Non-pigmented ciliary epithelial cell (primary cell): ENCODE measurements at regions not wholly inside any gene's neighbourhood (a gene's known extent, or its start where the extent isn't known, plus 50 kb on each side); places are given as distances from the start of the nearest gene placed in this dataset.

Experiments
- DNase-seq: peaks from one replicate; pipeline ENCODE4 v3.0.0-alpha.2; 2010; ENCODE audit warnings: low read depth

DNA sequence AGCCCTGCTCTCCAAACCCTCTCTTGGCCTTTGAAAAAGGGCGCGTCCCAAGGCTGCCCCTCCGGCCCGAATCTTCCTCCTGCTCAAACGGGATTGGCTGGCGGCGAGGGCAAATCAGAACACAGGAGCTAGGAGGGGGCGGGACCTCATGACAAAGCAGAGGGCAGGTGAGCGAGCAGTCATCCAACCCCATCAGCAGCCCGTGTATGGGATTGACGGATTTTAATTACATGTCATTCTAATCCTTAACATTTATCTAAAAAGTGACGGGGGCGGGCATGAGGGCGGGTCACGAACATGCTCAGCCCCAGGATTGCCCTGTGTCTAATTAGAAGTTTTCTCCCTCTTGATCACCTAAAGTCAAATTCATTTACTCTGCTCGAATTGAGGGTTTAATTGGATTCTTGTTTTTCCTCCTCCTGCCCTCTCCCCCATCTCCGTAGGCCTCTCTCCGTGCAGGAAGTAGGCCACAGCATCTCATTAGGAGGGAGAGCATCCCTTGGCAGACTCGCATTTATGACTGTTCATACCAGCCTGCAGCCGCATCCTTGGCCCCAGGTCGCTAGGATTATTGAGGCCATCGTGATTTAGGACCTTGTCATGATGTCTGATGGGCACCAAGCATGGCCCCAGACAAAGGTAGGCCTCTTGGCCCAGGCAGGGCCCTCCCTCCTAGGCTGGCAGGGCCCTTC is 147.1 kb downstream of the CHST1 start:
- DNase-seq: no peak

DNA sequence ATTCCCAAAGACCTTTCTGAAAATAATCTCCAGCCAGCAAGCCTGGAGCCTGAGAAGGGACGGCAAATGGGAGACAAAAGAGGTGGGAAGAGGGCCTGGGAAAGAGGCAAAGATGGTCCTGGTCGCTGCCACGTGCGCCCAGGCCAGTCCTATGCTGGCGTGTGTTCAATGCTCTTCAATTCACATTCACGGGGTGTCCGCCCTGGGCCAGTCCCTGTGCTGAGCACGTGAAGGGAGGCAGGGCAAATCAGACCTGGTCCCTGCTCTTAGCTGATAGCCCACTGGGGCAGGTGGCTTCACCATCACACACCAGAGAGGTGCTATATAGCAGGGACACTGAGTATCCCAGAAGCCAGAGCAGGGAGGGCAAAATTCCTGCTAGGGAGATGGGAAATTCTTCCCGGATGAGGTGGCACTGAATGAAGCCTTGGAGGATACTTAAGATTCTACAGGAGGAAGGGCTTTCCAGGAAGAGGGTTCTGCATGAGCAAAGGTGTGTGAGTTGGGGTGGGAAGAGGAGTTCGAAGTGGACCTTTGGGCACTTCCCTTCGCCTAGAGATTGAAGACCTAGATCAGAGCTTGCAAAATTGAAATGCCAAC is 148.2 kb downstream of the CHST1 start:
- DNase-seq: no peak

DNA sequence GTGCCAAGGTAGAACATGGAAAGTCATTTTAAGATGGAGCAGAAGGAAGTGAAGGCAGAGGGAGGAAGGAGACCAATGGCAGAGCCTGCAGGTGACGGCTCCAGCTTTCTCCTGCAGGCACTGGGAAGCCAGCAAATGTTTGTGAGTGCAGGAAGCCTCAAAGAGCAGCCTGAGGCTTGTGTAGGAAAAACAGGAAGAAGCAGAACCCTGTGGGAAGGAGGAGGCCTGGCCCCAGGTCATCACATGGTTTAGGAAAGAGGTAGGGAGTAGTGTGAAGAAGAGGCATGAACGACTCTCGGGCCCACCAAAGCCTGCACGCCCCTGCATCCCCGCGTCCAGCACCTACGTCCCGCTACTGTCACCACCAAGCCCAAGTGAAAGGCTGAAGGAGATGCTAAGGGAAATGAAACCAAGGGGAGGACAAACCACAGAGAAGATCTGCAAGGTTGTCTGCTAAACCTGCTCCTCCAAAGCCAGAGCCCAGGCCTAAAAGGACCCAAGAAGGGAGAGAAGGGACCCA is 151.5 kb downstream of the CHST1 start:
- no peak for DNase-seq

DNA sequence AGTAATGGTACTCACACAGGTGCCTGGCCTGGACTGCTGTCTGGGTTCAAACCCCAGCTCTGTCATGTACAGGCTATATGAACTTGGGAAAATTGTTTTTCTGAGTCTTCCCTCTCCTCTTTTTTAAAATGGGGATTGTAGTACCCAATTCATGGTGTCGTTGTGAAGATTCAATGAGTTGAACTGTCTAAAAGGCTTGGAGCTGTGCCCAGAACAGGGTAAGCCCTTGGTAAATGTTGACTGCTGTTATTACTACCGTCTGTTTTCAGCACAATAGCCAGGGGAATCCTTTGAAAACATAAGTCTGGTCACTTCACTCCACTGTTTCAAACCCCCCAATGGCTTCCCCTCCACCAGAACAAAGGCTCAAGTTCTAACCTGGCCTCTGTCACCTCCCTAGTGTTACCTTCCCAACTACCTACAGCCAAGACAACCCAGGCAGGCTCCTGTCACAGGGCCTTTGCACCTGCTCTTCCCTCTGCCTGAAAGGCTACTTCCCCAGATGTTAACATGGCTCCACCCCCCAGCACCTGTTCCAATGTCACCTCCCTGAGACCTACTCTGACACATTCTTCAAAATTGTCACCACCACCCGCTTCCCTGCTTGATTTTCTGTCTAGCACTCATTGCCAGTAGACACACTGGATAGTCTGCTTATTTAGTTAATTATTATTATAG is 152.8 kb downstream of the CHST1 start:
- no peak for DNase-seq

DNA sequence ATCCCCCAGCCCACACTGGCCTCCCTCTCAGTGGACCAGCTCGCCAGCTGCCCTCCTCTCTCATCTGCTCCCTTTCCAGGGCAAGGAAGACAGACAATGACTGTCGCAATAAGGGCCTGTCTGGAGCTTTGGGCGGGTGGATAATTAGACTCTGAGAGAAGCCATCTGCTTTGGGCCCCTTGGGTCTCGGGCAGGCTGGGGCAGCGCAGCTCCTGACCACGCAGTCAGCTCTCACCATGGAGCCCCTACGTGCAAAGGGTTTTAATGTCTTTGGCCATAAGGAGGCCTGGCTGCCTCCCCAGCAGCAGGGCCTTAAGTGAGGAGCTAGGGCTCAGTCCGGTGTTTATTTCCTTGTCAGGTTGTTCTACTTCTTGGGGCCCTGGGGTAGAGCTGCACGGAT is 153.9 kb downstream of the CHST1 start:
- no peak for DNase-seq

DNA sequence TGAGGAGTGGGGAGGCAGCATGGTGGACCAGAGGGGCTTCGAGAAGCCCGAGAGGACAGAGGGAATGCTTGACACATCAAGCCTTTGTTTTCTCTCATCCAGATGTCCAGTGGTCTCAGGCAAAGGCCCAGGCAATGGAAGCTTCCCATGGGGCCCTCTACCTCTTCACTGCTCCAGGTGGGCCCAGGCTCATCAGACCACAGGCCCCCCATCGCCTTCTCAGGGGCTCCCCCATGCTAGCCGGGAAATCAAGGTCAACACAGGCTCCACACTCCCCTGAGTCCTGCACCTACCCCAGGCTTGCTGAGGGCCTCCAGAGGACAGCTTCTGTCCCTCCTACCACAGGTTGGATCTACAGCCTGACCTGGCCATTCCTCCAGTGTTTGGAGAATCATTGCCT is 157.5 kb downstream of the CHST1 start:
- DNase-seq: no peak

DNA sequence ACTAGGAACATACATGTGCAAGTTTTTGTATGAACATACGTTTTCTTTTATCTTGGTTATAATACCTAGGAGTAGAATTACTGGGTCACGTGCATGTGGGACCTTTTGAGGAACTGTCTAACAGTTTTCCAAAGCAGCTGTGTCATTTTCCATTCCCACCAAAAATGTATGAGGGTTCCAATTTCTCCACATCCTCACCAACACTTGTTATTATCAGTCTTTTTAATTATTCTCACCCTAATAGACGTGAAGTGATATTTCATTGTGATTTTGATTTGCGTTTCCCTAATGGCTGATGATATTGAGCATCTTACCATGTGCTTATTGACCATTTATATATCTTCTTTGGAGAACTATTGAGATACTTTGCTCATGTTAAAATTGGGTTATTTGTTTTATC is 162.1 kb downstream of the CHST1 start:
- no peak for DNase-seq

DNA sequence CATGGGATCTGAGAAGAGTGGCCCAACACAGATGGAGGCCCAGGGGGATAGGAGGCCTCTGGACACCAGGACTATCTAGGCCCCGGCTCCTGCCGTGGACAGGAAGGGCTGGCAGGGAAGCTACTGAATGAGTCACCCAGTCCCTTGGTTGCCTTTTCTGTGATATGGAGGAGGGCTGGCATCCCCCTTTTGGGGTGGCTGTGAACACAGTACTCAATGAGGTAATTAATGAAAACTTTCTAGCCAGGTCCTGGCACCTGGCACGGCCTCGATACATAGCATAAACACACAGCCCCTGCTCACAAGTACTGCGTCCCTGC is 163.2 kb downstream of the CHST1 start:
- no peak for DNase-seq

DNA sequence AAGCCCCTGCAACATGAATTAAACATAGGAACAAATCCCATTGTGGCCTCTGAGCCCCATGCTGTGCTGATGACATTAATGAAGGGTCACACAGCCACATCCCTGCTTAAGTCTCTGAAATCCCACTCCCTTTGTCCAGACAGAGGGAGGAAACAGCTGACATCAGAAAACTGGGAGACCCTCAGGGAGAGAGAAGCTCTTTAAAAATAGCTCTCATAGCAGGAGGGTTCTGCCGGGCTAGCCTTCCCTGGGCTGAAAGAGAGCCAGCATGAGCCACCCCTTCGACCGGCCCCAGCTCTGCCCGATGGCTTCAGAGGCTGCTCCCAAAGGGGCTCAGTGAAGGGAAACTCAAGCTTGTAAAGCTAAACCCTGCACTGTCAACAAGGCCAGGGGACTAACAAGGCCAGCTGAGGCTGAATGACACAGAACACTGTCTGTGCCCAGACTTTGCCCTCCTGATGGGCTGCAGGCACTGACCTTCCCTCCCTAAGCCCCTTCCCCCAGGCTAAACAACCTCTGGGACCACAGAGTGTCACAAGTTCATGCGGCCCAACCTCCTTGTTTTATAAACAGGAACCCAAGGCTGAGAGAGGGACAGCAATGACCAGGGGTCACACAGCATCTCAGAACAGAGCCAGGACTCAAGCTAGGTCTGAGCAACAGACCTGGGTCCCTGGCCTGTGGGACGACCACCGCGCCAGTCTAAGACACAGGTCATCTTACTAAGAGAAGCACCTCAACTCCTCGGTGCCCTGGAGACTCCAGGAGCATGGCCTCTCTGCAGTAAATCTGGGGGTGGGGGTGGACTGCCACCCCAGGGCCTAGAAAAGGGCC is 163.8 kb downstream of the CHST1 start:
- DNase-seq: no peak

DNA sequence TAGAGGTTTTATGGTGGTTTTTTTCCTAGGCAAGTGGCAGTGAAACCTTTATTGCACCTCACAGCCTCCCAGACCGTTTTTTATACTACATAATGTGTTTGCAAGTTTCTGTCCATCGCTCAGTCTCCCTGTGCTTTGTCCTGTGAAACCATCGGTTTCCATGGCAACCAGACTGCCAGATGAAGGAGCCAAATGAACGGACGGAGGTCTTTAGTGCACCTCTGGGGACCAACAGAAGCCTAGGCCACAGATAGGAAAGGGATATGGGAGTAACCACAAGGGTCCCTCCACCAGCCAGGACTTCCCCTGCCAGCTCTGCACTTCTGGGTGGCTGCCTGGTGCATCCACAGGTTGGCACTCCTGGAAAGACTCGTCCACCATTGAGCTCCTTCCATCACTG is 165.0 kb downstream of the CHST1 start:
- no peak for DNase-seq

DNA sequence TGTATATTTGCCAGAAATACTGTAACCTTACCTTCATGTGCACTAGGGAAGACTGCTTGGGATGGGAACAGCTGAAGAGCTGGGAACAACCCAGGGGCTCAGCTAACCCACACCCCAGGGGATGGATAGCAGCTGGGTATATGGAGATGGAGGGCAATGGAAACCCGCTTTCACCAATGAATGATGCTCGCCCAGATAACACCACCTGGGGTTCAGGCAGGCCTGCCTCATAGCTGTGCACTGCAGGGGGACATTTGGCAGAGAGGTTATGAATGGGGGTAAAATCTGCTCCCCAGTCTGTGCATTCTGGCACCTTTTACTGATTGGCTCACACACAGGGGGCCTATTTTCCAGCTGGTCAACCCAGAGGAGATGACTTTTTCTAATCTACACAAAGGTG is 170.7 kb downstream of the CHST1 start:
- no peak for DNase-seq

DNA sequence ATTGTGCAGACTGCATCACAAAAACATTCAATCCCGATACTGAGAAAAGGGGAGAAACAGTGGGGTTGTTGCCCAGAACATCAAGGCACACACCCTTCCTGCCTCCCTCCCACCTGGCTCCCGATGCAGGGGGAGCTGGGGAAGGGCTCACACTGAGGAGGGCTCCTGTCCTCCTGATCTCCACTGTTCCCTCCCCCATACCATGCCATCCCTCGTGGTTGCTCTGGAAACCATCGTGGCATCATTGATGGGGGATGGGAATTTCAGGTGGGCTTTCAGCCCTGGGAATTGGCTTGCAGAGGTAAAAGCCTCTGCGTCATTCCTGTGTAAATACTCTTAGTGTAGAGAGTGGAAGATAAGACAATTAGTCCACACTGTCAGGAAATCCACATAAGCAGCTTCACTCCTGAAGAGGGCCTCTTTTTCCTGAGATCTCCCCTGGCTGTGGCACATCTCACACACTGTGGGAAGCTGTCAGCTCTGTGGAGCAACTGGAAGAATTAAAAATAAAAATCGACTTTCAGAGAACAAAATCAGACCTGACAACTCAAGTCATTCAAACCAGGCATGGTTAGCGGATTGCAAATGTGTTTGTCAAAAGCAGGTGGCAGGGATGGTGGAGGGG is 176.0 kb downstream of the CHST1 start:
- DNase-seq: no peak

DNA sequence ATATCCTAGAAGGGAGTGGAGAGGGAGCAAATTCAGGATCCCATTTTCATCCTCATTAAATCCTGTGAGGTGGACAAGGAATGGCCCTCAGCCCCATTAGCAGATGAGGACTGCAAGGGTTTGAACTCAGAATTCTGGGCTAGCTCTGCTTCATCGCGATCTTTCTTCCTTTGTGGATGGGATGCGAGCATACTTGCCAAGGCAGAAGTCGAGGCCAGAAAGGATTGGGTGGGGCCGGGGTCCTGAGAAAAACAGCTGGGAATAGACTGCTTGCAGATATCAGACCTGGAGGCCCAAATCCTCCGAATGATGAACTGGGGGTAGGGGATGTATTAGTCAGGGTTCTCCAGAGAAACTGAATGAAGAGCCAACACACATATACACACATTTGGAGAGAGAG is 179.0 kb downstream of the CHST1 start:
- DNase-seq: no peak

DNA sequence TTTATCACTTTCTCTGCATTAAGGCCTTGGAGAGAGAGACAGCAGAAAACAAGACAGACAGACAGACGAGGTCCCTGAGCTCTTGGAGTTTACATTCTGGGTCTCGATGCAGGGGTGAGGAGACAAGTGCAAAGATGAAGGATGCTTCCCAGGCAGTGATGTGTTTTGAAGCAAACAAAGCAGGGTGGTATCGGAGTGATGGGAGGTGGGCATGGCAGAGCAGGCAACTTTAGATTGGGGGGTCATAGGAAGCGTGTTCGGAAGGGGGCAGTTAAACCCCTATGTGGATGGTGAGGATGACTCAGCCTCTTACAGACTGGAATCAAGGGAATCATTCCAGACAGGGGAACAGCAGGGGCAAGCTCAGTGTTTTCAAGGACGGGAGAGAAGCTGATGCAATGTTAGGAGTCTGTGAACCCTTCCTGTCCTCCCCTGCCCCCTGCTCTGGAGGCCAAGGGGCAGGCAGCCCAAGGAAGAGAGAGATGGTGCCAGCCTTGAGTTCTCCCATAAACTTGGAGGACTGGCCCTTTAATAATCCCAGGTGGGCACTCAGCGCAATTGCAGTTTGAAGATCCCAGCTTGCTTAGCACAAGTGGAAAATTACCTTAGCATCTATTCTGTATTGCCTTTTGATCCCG is 180.2 kb downstream of the CHST1 start:
- no peak for DNase-seq

DNA sequence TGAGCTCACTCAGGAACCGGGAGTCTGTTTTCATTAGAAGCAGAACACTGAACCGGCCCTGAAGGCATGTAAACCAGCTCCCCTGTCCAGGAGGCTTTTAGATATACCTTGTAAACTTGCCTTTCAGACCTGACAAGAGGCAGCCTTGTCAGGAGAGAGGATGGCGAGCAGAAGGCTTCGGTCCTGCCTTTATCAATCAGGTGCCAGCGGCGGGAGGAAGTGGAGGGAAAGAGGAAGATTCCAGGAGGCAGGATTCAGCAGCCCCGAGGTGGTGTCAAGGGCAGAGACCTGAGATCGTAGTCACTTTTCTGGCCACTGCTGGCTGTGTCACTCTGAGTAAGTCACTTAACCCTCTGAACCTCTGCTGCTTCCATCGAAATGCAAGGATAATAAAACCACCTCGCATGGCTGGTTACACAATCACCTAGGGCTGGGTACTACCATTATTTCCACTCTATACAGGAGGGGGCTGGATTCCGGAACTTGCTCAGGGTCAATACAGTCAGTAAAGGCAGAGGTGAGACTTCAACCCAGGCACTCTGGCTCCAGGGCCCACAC is 181.0 kb downstream of the CHST1 start:
- no peak for DNase-seq

DNA sequence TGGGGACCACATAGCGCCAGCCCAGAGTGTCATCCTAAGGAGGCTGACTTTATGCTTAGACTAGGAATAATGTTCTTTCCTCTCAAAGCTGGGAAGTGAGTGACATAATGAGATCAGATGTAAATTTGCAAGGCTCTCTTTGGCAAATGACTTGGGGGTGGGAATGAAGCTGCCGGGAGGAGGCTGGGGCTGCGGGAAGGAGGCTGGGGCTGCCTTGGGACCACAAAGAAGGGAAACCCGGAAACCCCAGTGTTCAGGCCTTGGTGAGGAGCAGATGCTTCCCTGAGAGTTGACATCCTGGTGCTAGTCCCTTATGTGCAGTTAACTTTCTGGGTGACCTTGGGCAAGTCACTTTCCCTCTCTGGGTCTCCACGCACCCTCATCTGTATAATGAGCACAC is 182.0 kb downstream of the CHST1 start:
- DNase-seq: no peak

DNA sequence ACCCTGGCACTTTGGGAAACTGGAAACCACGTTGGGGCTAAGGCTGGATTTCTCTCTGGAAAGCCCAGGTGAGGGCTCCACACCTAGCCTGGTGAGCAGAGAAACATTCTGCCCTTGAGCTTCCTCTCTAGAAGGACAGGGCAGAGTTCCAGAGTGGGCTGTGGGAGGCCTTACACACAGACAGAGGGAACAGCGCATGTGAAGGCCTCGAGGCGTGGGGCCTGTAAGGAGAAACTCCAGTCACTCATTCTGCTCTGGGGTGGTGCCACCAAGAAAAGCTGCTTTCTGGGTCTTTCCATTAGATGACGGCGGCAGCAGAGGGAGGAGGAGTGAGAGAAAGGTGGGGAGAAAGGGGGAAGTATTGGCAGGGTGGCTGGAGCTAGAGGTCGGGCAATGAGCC is 183.1 kb downstream of the CHST1 start:
- no peak for DNase-seq

DNA sequence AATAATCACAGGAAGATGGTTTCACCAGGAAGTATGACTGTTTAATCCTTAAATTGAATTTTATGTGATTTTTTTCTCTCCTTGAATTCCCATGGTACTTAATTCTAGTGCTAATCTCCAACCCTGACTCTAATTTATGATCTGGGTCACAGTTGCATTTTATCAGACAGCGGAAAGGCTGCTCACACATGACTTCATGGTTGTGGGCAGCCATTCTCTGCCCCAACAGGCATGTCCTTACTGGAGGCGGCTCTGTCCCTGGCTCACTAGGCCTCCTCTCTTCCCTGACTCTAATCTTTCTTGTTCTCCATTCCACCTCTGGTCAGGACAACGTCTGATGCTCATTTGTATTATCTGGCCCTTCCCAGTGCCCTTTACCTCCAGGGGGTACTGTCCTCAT is 184.4 kb downstream of the CHST1 start:
- no peak for DNase-seq

DNA sequence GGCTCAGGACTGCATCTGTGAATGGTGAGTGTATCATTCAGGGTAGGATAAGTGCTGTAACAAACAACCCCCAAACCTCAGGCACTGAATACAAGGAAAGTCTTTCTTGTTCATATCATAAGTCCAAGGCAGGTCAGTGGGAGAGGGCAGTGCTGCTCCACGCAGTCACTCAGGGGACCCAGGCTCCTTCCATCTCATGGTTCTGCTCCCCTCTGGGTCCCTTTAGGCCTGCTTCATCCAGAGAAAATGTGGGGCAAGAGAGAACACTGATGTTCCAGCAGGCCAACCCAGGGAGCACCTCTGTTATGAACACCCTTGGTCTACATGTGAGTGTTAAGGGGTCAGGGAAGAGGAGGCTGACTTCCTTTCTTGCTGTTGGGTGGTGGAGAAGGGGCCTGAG is 187.8 kb downstream of the CHST1 start:
- no peak for DNase-seq

DNA sequence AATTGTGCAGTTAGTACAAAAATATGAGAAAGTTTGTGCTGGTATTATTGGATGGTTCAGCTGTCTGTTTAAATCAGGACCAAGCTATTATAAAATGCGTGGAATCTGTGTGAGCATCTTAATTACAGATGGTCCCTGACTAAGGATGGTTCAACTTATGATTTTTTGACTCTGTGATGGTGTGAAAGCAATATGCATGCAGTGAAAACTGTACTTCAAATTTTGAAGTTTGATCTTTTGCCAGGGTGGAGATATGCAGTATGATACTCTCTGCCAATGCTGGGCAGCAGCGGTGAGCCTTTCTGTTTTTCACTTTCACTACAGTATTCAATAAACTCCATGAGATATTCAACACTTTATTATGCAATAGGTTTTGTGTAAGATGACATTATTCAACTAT is 189.3 kb downstream of the CHST1 start:
- DNase-seq: no peak

DNA sequence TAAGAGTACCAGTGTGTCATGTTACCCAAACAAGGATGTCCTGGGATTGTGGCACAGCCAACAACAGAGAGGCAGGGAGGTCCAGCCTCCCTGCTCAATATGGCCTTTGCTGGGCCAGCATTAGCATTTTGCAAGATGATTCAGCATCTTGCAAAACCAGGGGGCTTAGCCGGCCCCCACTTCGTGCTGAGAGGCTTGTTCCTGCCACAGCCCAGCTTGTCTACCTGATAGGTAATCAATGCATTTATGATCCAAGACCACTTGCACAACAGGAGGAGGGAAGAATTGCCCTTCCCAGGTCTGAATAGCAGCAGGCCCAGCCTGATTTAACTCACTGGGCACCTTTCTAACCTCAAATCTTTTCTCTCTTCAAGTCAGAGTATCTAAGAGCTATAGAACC is 189.0 kb upstream of the SYT13 start:
- no peak for DNase-seq
